Cardiac fibroblast (primary cell): ENCODE measurements at regions not wholly inside any gene's neighbourhood (a gene's known extent, or its start where the extent isn't known, plus 50 kb on each side); places are given as distances from the start of the nearest gene placed in this dataset.

Experiments used
- DNase-seq, 2 donors: peaks; one replicate each; pipeline versions ENCODE4 v3.0.0 to v3.0.0-alpha.2; 2010; ENCODE audit warnings: low read depth in 2 of 2
- H3K4me3 ChIP-seq, 2 donors: replicated peaks in 1 of 2; 1 replicate in 1 of 2; 2 replicates in 1 of 2; pipeline ENCODE4 v1.5.1; 2011; ENCODE audit warnings: low read depth in 2 of 2, low read length in 2 of 2, mild to moderate bottlenecking in 2 of 2, moderate library complexity in 1 of 2
- CTCF ChIP-seq: IDR thresholded peaks from one replicate; pipeline ENCODE4 v1.5.1; 2011; ENCODE audit warnings: low read depth, mild to moderate bottlenecking, low read length, inconsistent platforms

DNA sequence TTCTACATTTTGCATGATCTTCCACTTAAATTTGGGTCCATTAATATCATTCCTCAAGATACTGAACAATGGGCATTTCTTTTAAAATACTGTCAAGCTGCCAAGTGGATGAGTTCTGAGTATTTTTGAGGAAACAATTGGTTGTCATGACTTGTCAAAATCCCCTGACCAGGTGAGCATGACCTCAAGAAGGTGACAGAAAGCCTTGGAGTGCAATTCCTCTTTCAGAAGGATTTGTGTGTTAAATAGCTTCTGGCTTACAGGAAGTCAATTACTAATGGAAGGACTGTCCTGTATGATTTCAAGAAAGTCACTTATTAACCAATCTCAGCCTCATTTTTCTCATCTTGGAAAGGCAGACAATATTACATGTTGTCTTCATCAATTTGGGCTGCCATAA is 460.6 kb downstream of the TSN start:
- no peak for TF ChIP-seq CTCF
- H3K4me3 ChIP-seq, result no peak overlapping the region
- DNase-seq, result no peak

DNA sequence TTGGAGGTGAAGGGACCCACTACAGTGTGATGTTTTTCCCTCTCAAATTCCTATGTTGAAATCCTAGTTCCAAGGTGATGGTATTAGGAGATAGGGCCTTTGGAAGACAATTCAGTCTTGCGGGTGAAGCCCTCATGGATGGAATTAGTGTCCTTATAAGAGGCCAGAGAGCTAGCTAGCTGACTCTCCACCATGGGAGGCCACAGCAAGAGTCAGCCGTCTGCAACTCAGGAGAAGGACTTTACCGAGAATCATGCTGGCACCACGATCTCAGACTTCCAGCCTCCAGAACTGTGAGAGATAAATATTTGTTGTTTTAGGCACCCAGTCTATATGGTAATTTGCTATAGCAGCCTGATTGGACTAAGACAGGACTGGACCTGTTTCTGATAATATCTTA is 461.4 kb downstream of the TSN start:
- TF ChIP-seq CTCF, result no peak
- no peak overlapping the region for H3K4me3 ChIP-seq
- DNase-seq, result no peak

DNA sequence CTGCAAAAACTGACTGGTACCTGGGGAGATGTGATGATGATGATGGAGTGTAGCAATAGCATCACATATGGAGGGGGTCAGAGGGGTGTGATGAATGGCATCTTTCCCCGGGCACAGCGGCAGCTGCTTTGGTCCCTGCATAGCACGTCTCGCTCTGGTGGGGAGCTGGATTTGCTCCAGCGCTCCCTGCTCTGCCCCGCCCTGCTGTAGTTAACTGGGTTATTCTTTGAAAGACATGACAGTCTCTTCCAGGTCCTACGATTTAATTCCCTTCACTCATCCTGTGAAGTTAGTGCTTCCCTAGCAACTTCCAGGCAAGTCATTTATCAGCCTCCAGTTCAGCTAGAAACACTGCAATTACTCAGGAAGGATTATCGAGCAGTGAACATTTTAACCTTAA is 463.1 kb downstream of the TSN start:
- no peak overlapping the region for H3K4me3 ChIP-seq
- no peak for DNase-seq
- no peak for TF ChIP-seq CTCF

- H3K4me3 ChIP-seq, result no peak overlapping the region
- DNase-seq, result no peak
- TF ChIP-seq CTCF, result no peak
These were observed 464.1 kb downstream of the TSN start for GRCh38 chr2:122219504-122219903.

- TF ChIP-seq CTCF, result no peak
- no peak for DNase-seq
- no peak overlapping the region for H3K4me3 ChIP-seq
These were observed 466.2 kb downstream of the TSN start for GRCh38 chr2:122221665-122222064.

- DNase-seq, result no peak
- TF ChIP-seq CTCF, result no peak
- no peak overlapping the region for H3K4me3 ChIP-seq
These were observed 475.8 kb downstream of the TSN start for GRCh38 chr2:122231296-122231695.

GRCh38 chr2:122233372-122233771 is 477.9 kb downstream of the TSN start:
- no peak for DNase-seq
- TF ChIP-seq CTCF, result no peak
- no peak overlapping the region for H3K4me3 ChIP-seq
